ENCODE measurements at regions not wholly inside any gene's neighbourhood (a gene's known extent, or its start where the extent isn't known, plus 50 kb on each side); places are given as distances from the start of the nearest gene placed in this dataset.

- DNase-seq (ENCODE audit: low read depth), result no peak
Measured at GRCh38 chr10:34868589-34868988, 53.5 kb upstream of the PARD3 start.

GRCh38 chr10:34866848-34867247 is 51.8 kb upstream of the PARD3 start:
- peak; percentile 27 for DNase-seq (ENCODE audit: low read depth)
